ENCODE measurements at regions not wholly inside any gene's neighbourhood (a gene's known extent, or its start where the extent isn't known, plus 50 kb on each side); places are given as distances from the start of the nearest gene placed in this dataset.

DNA sequence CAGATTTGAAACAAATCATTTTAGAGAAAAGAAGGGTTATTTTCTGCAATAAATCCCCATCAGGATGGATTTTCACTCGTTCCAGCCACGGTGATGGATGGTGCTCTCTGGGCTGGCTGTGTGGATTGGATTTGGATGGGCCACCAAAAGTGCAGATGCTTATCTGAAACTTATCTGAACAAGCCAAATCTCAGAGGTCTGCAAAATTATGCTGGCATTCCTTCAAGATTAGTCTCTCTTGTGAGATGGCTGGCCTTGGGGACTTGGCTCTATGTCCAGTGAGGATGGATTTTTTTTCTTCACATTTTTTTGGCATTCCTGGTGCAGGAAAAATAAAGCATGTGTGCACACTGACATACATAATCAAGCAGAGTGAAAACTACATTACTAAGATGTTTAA, 341.9 kb downstream of the GXYLT1 start:
- TF ChIP-seq, protein P1, sequence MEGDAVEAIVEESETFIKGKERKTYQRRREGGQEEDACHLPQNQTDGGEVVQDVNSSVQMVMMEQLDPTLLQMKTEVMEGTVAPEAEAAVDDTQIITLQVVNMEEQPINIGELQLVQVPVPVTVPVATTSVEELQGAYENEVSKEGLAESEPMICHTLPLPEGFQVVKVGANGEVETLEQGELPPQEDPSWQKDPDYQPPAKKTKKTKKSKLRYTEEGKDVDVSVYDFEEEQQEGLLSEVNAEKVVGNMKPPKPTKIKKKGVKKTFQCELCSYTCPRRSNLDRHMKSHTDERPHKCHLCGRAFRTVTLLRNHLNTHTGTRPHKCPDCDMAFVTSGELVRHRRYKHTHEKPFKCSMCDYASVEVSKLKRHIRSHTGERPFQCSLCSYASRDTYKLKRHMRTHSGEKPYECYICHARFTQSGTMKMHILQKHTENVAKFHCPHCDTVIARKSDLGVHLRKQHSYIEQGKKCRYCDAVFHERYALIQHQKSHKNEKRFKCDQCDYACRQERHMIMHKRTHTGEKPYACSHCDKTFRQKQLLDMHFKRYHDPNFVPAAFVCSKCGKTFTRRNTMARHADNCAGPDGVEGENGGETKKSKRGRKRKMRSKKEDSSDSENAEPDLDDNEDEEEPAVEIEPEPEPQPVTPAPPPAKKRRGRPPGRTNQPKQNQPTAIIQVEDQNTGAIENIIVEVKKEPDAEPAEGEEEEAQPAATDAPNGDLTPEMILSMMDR (IDR thresholded peaks at IDR 0.05 in 8 of 11, conservative IDR thresholded peaks at IDR 0.05 in 3 of 11) = no peak
- no peak for TF ChIP-seq POLR2A (IDR thresholded peaks at IDR 0.05)
- no peak for TF ChIP-seq POLR2AphosphoS5 (IDR thresholded peaks at IDR 0.05)
